DND-41 (cell line): ENCODE measurements at regions not wholly inside any gene's neighbourhood (a gene's known extent, or its start where the extent isn't known, plus 50 kb on each side); places are given as distances from the start of the nearest gene placed in this dataset.
"Not testable (repeated sequence)": the region's sequence is repeated elsewhere in the genome, so short reads cannot be mapped to it uniquely, and the experiment has no call there.

Experiments
- ATAC-seq: fragments of 200-7000 bp; cut with Tn5 transposase; 3 replicates; pipeline ENCODE4 v1.9.1; 2021; ENCODE audit warnings: low read depth; ENCODE audit not compliant: insufficient read depth
- DNase-seq: peaks from one replicate; pipeline ENCODE4 v3.0.0-alpha.2; 2020
- H2AFZ ChIP-seq: 2 replicates; pipeline ENCODE4 v1.6.0; 2012; ENCODE audit warnings: low read depth, low read length
- H3K27ac ChIP-seq: 2 replicates; pipeline ENCODE4 v1.5.1; 2012; ENCODE audit warnings: low read length, inconsistent platforms
- H3K27me3 ChIP-seq: fragments of 200-600 bp; sonication (generic); 2 replicates; pipeline ENCODE4 v1.6.0; 2012; ENCODE audit warnings: low read length, mild to moderate bottlenecking, inconsistent platforms; ENCODE audit not compliant: insufficient read depth, poor library complexity
- H3K36me3 ChIP-seq: 2 replicates; pipeline ENCODE4 v1.5.1; 2012; ENCODE audit warnings: low read length, inconsistent platforms; ENCODE audit not compliant: insufficient read depth
- H3K4me1 ChIP-seq: 2 replicates; pipeline ENCODE4 v1.5.1; 2012; ENCODE audit warnings: mild to moderate bottlenecking, low read length; ENCODE audit not compliant: insufficient read depth
- H3K4me2 ChIP-seq: 2 replicates; pipeline ENCODE4 v1.6.0; 2012; ENCODE audit warnings: mild to moderate bottlenecking, moderate library complexity, low read length, inconsistent platforms; ENCODE audit not compliant: insufficient read depth
- H3K4me3 ChIP-seq, 2 experiments: fragments of 200-600 bp in 1 of 2; shearing (Covaris generic) in 1 of 2; 2 replicates each; pipeline ENCODE4 v1.5.1; 2012 to 2016; ENCODE audit warnings: inconsistent platforms in 2 of 2, low read length in 2 of 2, mild to moderate bottlenecking in 2 of 2, low read depth in 1 of 2, moderate library complexity in 1 of 2
- H3K79me2 ChIP-seq: 2 replicates; pipeline ENCODE4 v1.6.0; 2012; ENCODE audit warnings: low read length, inconsistent platforms; ENCODE audit not compliant: insufficient read depth
- H3K9ac ChIP-seq: 2 replicates; pipeline ENCODE4 v1.6.0; 2012; ENCODE audit warnings: low read depth, mild to moderate bottlenecking, inconsistent platforms, low read length, moderate library complexity
- H3K9me3 ChIP-seq: 2 replicates; pipeline ENCODE4 v1.5.1; 2012; ENCODE audit warnings: low read length, moderate library complexity, mild to moderate bottlenecking, inconsistent platforms; ENCODE audit not compliant: insufficient read depth, severe bottlenecking
- H4K20me1 ChIP-seq: 2 replicates; pipeline ENCODE4 v1.6.0; 2012; ENCODE audit warnings: low read length; ENCODE audit not compliant: insufficient read depth
- CTCF ChIP-seq: IDR thresholded peaks from 2 replicates; pipeline ENCODE4 v1.5.1; 2012; ENCODE audit warnings: borderline replicate concordance, low read length, moderate library complexity, mild to moderate bottlenecking; ENCODE audit not compliant: poor library complexity, severe bottlenecking; ENCODE audit errors: extremely low read depth
- EZH2 ChIP-seq: IDR thresholded peaks from 3 replicates; pipeline ENCODE4 v1.6.1; 2012; ENCODE audit warnings: borderline replicate concordance, low read depth, mild to moderate bottlenecking, moderate library complexity, low read length, inconsistent platforms; ENCODE audit not compliant: severe bottlenecking

- no peaks in the 10 kb centered on the region for H3K4me1 ChIP-seq
- H3K9ac ChIP-seq = no peak overlapping the region
- no peak overlapping the region for H3K27ac ChIP-seq
These were observed 75.1 kb upstream of the CXorf66 start for GRCh38 chrX:140040386-140040785.

GRCh38 chrX:140038842-140039241, 73.5 kb upstream of the CXorf66 start:
- Histone ChIP-seq H3K4me1 (no peaks in the 10 kb centered on the region), H2AFZ (no peak overlapping the region), H3K27me3 (no peaks in the 10 kb centered on the region), H3K79me2 (no peaks in the 10 kb centered on the region), H4K20me1 (no peaks in the 10 kb centered on the region), H3K4me2 (no peak overlapping the region), H3K9ac (no peak overlapping the region), H3K27ac (no peak overlapping the region), H3K4me3 (no peak overlapping the region), H3K36me3 (no peaks in the 10 kb centered on the region), H3K9me3 (no peaks in the 10 kb centered on the region)
- ATAC-seq (no peak), DNase-seq (no peak)
- TF ChIP-seq EZH2 = no peak
- no peak for TF ChIP-seq CTCF

More at GRCh38 chrX:140040386-140040785, 75.1 kb upstream of the CXorf66 start:
- no peak for DNase-seq
- H4K20me1 ChIP-seq = no peaks in the 10 kb centered on the region
- H3K9me3 ChIP-seq = no peaks in the 10 kb centered on the region
- no peak for TF ChIP-seq CTCF
- no peak for TF ChIP-seq EZH2
- no peaks in the 10 kb centered on the region for H3K27me3 ChIP-seq
- H3K36me3 ChIP-seq = no peaks in the 10 kb centered on the region
- no peak for ATAC-seq
- H2AFZ ChIP-seq = no peak overlapping the region
- no peaks in the 10 kb centered on the region for H3K79me2 ChIP-seq
- H3K4me3 ChIP-seq = no peak overlapping the region
- H3K4me2 ChIP-seq = no peak overlapping the region

GRCh38 chrX:140034916-140035315, 69.6 kb upstream of the CXorf66 start:
- H3K27me3 ChIP-seq = no peaks in the 10 kb centered on the region
- H3K27ac ChIP-seq = no peak overlapping the region
- no peak overlapping the region for H3K9ac ChIP-seq
- H3K79me2 ChIP-seq = no peaks in the 10 kb centered on the region
- no peak overlapping the region for H3K4me3 ChIP-seq
- H3K36me3 ChIP-seq = no peaks in the 10 kb centered on the region
- no peak overlapping the region for H3K4me2 ChIP-seq
- ATAC-seq (no peak), DNase-seq (no peak)
- no peak for TF ChIP-seq EZH2
- TF ChIP-seq CTCF = peak; percentile 31
- no peaks in the 10 kb centered on the region for H3K4me1 ChIP-seq
- H4K20me1 ChIP-seq = no peaks in the 10 kb centered on the region
- no peaks in the 10 kb centered on the region for H3K9me3 ChIP-seq
- no peak overlapping the region for H2AFZ ChIP-seq

GRCh38 chrX:140022482-140022881, 57.2 kb upstream of the CXorf66 start:
- no peak for TF ChIP-seq CTCF
- no peak for TF ChIP-seq EZH2
- Histone ChIP-seq H3K9me3 (no peaks in the 10 kb centered on the region), H3K27ac (no peak overlapping the region), H2AFZ (no peak overlapping the region), H3K4me1 (no peaks in the 10 kb centered on the region), H3K9ac (no peak overlapping the region), H3K27me3 (no peaks in the 10 kb centered on the region), H4K20me1 (no peaks in the 10 kb centered on the region), H3K36me3 (no peaks in the 10 kb centered on the region), H3K79me2 (no peaks in the 10 kb centered on the region), H3K4me3 (no peak overlapping the region), H3K4me2 (no peak overlapping the region)
- DNase-seq (no peak), ATAC-seq (no peak)

GRCh38 chrX:140019134-140019533, 53.8 kb upstream of the CXorf66 start:
- not testable (repeated sequence) for H3K36me3 ChIP-seq, H3K79me2 ChIP-seq, H3K9ac ChIP-seq, H3K4me3 ChIP-seq, H3K27ac ChIP-seq, H2AFZ ChIP-seq, H3K9me3 ChIP-seq, ATAC-seq, DNase-seq, H3K4me1 ChIP-seq, H3K4me2 ChIP-seq, H4K20me1 ChIP-seq, H3K27me3 ChIP-seq
